ENCODE measurements at regions not wholly inside any gene's neighbourhood (a gene's known extent, or its start where the extent isn't known, plus 50 kb on each side); places are given as distances from the start of the nearest gene placed in this dataset.
A peak's percentile ranks its signal among the peaks of the same experiment; 100 is the strongest.

DNA sequence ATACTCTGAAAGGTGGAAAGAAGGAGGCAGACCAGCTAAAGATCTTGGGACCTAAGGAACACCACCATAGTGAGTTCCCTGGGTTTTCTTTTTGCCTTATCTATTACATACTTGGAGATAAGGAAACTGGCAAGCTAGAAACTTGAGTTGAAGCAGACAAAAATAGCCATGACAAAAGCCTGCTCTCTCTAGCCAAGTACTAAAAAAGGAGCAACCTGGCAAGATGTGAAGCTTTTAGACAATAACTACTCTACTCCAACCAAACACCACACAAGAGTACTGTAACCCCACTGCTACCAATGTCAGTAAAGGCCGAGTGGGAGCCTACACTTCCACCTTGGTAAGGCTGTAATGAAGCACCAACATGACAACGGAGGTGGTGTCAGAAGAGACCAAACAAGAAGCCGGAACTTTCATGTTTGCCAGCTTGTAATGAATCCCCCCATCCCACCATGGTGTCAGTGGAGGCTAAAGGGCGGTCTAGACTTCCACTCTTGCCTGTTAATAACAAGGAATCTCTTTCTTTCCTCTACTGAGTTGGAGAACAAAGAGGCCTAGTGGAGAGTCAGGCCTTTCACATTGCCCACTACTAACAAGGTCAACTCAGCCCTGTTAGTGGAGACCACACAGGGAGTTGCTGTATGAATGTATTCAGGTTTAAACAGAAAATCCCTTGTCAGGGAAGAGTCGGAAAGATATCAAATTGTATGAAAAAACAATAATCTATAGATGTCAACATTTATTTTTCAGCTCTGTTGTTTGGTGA lies 55.8 kb upstream of the DYNC1I1 start:
- no peak for FAIRE-seq
- ChIA-PET POLR2A (no interaction called here), CTCF (ENCODE audit: low intra/inter-chr PET ratio, low total read pairs) (no interaction called here)
- H3K4me3 ChIP-seq (replicated peaks in 1 of 3; ENCODE audit: insufficient read depth in 1 of 3, low read depth in 2 of 3, low read length in 3 of 3), result no peak overlapping the region
- H3K9me3 ChIP-seq (ENCODE audit: low read length), result no peaks in the 10 kb centered on the region
- in situ Hi-C loops (cut with HindIII; ENCODE audit: extremely low pct_ligation_motif_present, low pct_unique_long_range_greater_than_20kb), result no loop called here
- BruUV-seq (replicated peaks), result no TSS peak
- H3K4me1 ChIP-seq (ENCODE audit: insufficient read depth, low read length), result no peaks in the 10 kb centered on the region
- H3K27me3 ChIP-seq (ENCODE audit: control insufficient read depth in 1 of 2, insufficient read depth in 2 of 2, low read length in 2 of 2), result no peaks in the 10 kb centered on the region
- no peaks in the 10 kb centered on the region for H4K20me1 ChIP-seq (ENCODE audit: insufficient read depth, low read length)
- ATAC-seq, result no peak
- intact Hi-C loops (cut with micrococcal nuclease; ENCODE audit: unreplicated experiment), result no loop called here
- no peak overlapping the region for H3K9ac ChIP-seq (ENCODE audit: insufficient read depth, low read depth, low read length)
- H3K27ac ChIP-seq (ENCODE audit: extremely low read length, insufficient read depth, low read length), result no peak overlapping the region
- no peaks in the 10 kb centered on the region for H3K36me3 ChIP-seq (replicated peaks in 1 of 2; ENCODE audit: control insufficient read depth in 1 of 2, insufficient read depth in 2 of 2, low read length in 2 of 2)
- DNase-seq (ENCODE audit: low spot score), result peak; percentile 5
- 0% methylated on average over 5 of the region's 5 CpGs for WGBS (ENCODE audit: low lambda C conversion rate)
- H2AFZ ChIP-seq (ENCODE audit: low read length), result no peak overlapping the region
- no peaks in the 10 kb centered on the region for H3K79me2 ChIP-seq (ENCODE audit: insufficient read depth, low read length)
- no peak overlapping the region for H3K4me2 ChIP-seq (ENCODE audit: low read depth, low read length)
- no peak for TF ChIP-seq ZNF670 (CRISPR knock-in tag; IDR thresholded peaks at IDR 0.05; ENCODE audit: borderline replicate concordance)
- no peak for TF ChIP-seq KDM5B (CRISPR knock-in tag; IDR thresholded peaks at IDR 0.05; ENCODE audit: borderline replicate concordance)
- TF ChIP-seq, protein P1, sequence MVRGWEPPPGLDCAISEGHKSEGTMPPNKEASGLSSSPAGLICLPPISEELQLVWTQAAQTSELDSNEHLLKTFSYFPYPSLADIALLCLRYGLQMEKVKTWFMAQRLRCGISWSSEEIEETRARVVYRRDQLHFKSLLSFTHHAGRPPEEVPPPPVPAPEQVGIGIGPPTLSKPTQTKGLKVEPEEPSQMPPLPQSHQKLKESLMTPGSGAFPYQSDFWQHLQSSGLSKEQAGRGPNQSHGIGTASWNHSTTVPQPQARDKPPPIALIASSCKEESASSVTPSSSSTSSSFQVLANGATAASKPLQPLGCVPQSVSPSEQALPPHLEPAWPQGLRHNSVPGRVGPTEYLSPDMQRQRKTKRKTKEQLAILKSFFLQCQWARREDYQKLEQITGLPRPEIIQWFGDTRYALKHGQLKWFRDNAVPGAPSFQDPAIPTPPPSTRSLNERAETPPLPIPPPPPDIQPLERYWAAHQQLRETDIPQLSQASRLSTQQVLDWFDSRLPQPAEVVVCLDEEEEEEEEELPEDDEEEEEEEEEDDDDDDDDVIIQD (CRISPR knock-in tag; IDR thresholded peaks at IDR 0.05; ENCODE audit: low read depth), result no peak
- TF ChIP-seq, protein P2, sequence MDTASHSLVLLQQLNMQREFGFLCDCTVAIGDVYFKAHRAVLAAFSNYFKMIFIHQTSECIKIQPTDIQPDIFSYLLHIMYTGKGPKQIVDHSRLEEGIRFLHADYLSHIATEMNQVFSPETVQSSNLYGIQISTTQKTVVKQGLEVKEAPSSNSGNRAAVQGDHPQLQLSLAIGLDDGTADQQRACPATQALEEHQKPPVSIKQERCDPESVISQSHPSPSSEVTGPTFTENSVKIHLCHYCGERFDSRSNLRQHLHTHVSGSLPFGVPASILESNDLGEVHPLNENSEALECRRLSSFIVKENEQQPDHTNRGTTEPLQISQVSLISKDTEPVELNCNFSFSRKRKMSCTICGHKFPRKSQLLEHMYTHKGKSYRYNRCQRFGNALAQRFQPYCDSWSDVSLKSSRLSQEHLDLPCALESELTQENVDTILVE (CRISPR knock-in tag; IDR thresholded peaks at IDR 0.05), result no peak
- no peak for TF ChIP-seq ZNF563 (CRISPR knock-in tag; IDR thresholded peaks at IDR 0.05)
- no peak for TF ChIP-seq ZNF460 (CRISPR knock-in tag; IDR thresholded peaks at IDR 0.05; ENCODE audit: borderline replicate concordance)
- no peak for TF ChIP-seq ATF1 (CRISPR knock-in tag; IDR thresholded peaks at IDR 0.05)
- no peak for TF ChIP-seq ZNF746 (CRISPR knock-in tag; IDR thresholded peaks at IDR 0.05)
- TF ChIP-seq HMG20B (CRISPR knock-in tag; conservative IDR thresholded peaks at IDR 0.05), result no peak
- TF ChIP-seq, protein P3, sequence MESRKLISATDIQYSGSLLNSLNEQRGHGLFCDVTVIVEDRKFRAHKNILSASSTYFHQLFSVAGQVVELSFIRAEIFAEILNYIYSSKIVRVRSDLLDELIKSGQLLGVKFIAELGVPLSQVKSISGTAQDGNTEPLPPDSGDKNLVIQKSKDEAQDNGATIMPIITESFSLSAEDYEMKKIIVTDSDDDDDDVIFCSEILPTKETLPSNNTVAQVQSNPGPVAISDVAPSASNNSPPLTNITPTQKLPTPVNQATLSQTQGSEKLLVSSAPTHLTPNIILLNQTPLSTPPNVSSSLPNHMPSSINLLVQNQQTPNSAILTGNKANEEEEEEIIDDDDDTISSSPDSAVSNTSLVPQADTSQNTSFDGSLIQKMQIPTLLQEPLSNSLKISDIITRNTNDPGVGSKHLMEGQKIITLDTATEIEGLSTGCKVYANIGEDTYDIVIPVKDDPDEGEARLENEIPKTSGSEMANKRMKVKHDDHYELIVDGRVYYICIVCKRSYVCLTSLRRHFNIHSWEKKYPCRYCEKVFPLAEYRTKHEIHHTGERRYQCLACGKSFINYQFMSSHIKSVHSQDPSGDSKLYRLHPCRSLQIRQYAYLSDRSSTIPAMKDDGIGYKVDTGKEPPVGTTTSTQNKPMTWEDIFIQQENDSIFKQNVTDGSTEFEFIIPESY (CRISPR knock-in tag; IDR thresholded peaks at IDR 0.05), result no peak
- TF ChIP-seq, protein P4, sequence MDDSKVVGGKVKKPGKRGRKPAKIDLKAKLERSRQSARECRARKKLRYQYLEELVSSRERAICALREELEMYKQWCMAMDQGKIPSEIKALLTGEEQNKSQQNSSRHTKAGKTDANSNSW (CRISPR knock-in tag; IDR thresholded peaks at IDR 0.05; ENCODE audit: borderline replicate concordance), result no peak
- no peak for TF ChIP-seq REL (CRISPR knock-in tag; conservative IDR thresholded peaks at IDR 0.05)
- TF ChIP-seq ZNF720 (CRISPR knock-in tag; IDR thresholded peaks at IDR 0.05), result no peak
- TF ChIP-seq, protein P5, sequence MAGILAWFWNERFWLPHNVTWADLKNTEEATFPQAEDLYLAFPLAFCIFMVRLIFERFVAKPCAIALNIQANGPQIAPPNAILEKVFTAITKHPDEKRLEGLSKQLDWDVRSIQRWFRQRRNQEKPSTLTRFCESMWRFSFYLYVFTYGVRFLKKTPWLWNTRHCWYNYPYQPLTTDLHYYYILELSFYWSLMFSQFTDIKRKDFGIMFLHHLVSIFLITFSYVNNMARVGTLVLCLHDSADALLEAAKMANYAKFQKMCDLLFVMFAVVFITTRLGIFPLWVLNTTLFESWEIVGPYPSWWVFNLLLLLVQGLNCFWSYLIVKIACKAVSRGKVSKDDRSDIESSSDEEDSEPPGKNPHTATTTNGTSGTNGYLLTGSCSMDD (CRISPR knock-in tag; IDR thresholded peaks at IDR 0.05), result no peak
- no peak for TF ChIP-seq MAFG (CRISPR knock-in tag; IDR thresholded peaks at IDR 0.05)
- TF ChIP-seq ZNF616 (CRISPR knock-in tag; IDR thresholded peaks at IDR 0.05; ENCODE audit: low read depth), result no peak
